Effector memory CD4-positive, alpha-beta T cell (primary cell): ENCODE measurements at regions not wholly inside any gene's neighbourhood (a gene's known extent, or its start where the extent isn't known, plus 50 kb on each side); places are given as distances from the start of the nearest gene placed in this dataset.
"Not testable (repeated sequence)": the region's sequence is repeated elsewhere in the genome, so short reads cannot be mapped to it uniquely, and the experiment has no call there.

Source experiments
- DNase-seq, 3 donors: peaks; one replicate each; pipeline ENCODE4 v3.0.0-alpha.2; 2020
- H3K27ac ChIP-seq: 2 replicates; pipeline ENCODE4 v1.7.0; 2013; ENCODE audit warnings: mild to moderate bottlenecking, low read length, moderate library complexity; ENCODE audit not compliant: insufficient read depth, poor library complexity, severe bottlenecking
- H3K27me3 ChIP-seq: replicated peaks from 2 replicates; pipeline ENCODE4 v1.7.0; 2013; ENCODE audit warnings: mild to moderate bottlenecking, low read length; ENCODE audit not compliant: insufficient read depth, control insufficient read depth, poor library complexity, severe bottlenecking
- H3K36me3 ChIP-seq: 2 replicates; pipeline ENCODE4 v1.7.0; 2013; ENCODE audit warnings: mild to moderate bottlenecking, low read length, moderate library complexity; ENCODE audit not compliant: control insufficient read depth, insufficient read depth
- H3K4me1 ChIP-seq: 2 replicates; pipeline ENCODE4 v1.7.0; 2013; ENCODE audit warnings: low read length, mild to moderate bottlenecking; ENCODE audit not compliant: control insufficient read depth, insufficient read depth, poor library complexity, severe bottlenecking
- H3K4me3 ChIP-seq: 2 replicates; pipeline ENCODE4 v1.7.0; 2013; ENCODE audit warnings: low read length, low read depth, mild to moderate bottlenecking; ENCODE audit not compliant: insufficient read depth, poor library complexity, severe bottlenecking
- H3K9me3 ChIP-seq: 2 replicates; pipeline ENCODE4 v1.7.0; 2013; ENCODE audit warnings: mild to moderate bottlenecking, low read length, moderate library complexity; ENCODE audit not compliant: control insufficient read depth

GRCh38 chr4:177968817-177969442 is 526.7 kb upstream of the AGA start:
- no peaks in the 10 kb centered on the region for H3K36me3 ChIP-seq
- H3K9me3 ChIP-seq, result no peaks in the 10 kb centered on the region
- no peak overlapping the region for H3K27ac ChIP-seq
- no peak for DNase-seq
- H3K27me3 ChIP-seq, result no peaks in the 10 kb centered on the region
- H3K4me1 ChIP-seq, result no peaks in the 10 kb centered on the region
- no peak overlapping the region for H3K4me3 ChIP-seq

GRCh38 chr4:177974461-177974860 is 532.2 kb upstream of the AGA start:
- no peak overlapping the region for H3K27ac ChIP-seq
- H3K27me3 ChIP-seq, result no peaks in the 10 kb centered on the region
- no peaks in the 10 kb centered on the region for H3K9me3 ChIP-seq
- no peak overlapping the region for H3K4me3 ChIP-seq
- no peaks in the 10 kb centered on the region for H3K4me1 ChIP-seq
- H3K36me3 ChIP-seq, result no peaks in the 10 kb centered on the region
- no peak for DNase-seq

- no peaks in the 10 kb centered on the region for H3K27me3 ChIP-seq
- no peak for DNase-seq
- H3K4me1 ChIP-seq, result no peaks in the 10 kb centered on the region
- H3K36me3 ChIP-seq, result no peaks in the 10 kb centered on the region
- no peaks in the 10 kb centered on the region for H3K9me3 ChIP-seq
- H3K4me3 ChIP-seq, result no peak overlapping the region
- H3K27ac ChIP-seq, result no peak overlapping the region
These were observed 533.2 kb upstream of the AGA start for GRCh38 chr4:177975315-177975987.

- H3K27ac ChIP-seq, result no peak overlapping the region
- DNase-seq, result no peak
These were observed 544.0 kb upstream of the AGA start for GRCh38 chr4:177986236-177986635.

GRCh38 chr4:177987896-177988295 is 545.7 kb upstream of the AGA start:
- no peak overlapping the region for H3K27ac ChIP-seq
- no peaks in the 10 kb centered on the region for H3K27me3 ChIP-seq
- no peaks in the 10 kb centered on the region for H3K4me1 ChIP-seq
- DNase-seq, result no peak
- no peak overlapping the region for H3K4me3 ChIP-seq
- no peaks in the 10 kb centered on the region for H3K9me3 ChIP-seq
- H3K36me3 ChIP-seq, result no peaks in the 10 kb centered on the region

More at GRCh38 chr4:177986236-177986635, 544.0 kb upstream of the AGA start:
- Histone ChIP-seq H3K9me3 (no peaks in the 10 kb centered on the region), H3K4me1 (no peaks in the 10 kb centered on the region), H3K27me3 (no peaks in the 10 kb centered on the region), H3K36me3 (no peaks in the 10 kb centered on the region), H3K4me3 (no peak overlapping the region)

GRCh38 chr4:177989503-177990201 is 547.4 kb upstream of the AGA start:
- Histone ChIP-seq H3K27ac (no peak overlapping the region), H3K4me1 (no peaks in the 10 kb centered on the region), H3K4me3 (no peak overlapping the region), H3K36me3 (no peaks in the 10 kb centered on the region), H3K9me3 (no peaks in the 10 kb centered on the region), H3K27me3 (no peaks in the 10 kb centered on the region)
- no peak for DNase-seq

DNA sequence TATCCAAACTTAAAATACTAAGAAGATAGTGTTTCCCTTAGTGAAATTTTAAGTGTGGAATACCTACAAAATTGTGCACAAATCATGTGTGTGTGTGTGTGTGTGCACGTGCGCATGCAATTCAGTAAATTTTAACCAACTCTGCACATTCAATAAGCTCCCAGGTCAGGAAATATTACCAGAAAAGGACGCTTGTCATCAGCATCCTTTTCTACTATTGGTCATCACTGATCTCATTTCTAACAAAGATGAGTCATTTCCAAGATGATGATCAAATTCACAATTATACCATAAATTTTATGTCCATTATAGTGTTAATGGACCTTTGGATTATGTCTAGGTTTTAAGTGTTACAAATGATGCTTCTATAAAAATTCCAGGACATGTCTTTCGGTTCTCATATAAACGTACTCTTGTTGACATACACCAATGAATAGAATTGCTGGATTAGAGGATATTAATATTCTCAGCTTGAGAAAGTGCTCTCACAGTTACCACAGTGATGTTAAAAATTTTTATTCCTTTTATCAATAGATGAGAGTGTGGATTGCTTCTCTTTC is 560.9 kb upstream of the AGA start:
- Histone ChIP-seq H3K4me3 (no peak overlapping the region), H3K27me3 (no peaks in the 10 kb centered on the region), H3K36me3 (no peaks in the 10 kb centered on the region), H3K9me3 (no peaks in the 10 kb centered on the region), H3K27ac (no peak overlapping the region), H3K4me1 (no peaks in the 10 kb centered on the region)
- DNase-seq, result no peak

GRCh38 chr4:178010596-178010995 is 568.4 kb upstream of the AGA start:
- no peaks in the 10 kb centered on the region for H3K9me3 ChIP-seq
- no peak overlapping the region for H3K4me3 ChIP-seq

DNA sequence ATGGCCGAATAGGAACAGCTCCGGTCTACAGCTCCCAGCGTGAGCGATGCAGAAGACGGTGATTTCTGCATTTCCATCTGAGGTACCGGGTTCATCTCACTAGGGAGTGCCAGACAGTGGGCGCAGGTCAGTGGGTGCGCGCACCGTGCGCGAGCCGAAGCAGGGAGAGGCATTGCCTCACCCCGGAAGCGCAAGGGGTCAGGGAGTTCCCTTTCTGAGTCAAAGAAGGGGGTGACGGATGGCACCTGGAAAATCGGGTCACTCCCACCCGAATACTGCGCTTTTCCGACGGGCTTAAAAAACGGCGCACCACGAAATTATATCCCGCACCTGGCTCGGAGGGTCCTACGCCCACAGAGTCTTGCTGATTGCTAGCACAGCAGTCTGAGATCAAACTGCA is 572.8 kb upstream of the AGA start:
- not testable (repeated sequence) for H3K27me3 ChIP-seq, DNase-seq, H3K27ac ChIP-seq, H3K9me3 ChIP-seq, H3K4me1 ChIP-seq, H3K36me3 ChIP-seq, H3K4me3 ChIP-seq

More at GRCh38 chr4:178010596-178010995, 568.4 kb upstream of the AGA start:
- Histone ChIP-seq H3K27me3 (no peaks in the 10 kb centered on the region), H3K4me1 (no peaks in the 10 kb centered on the region), H3K36me3 (no peaks in the 10 kb centered on the region), H3K27ac (no peak overlapping the region)
- no peak for DNase-seq

- Histone ChIP-seq H3K27ac (no peak overlapping the region), H3K4me1 (no peaks in the 10 kb centered on the region), H3K36me3 (no peaks in the 10 kb centered on the region), H3K27me3 (no peaks in the 10 kb centered on the region), H3K4me3 (no peak overlapping the region), H3K9me3 (no peaks in the 10 kb centered on the region)
- no peak for DNase-seq
These were observed 584.8 kb upstream of the AGA start for GRCh38 chr4:178026999-178027398.
